CD8-positive, alpha-beta memory T cell (primary cell): ENCODE measurements at regions not wholly inside any gene's neighbourhood (a gene's known extent, or its start where the extent isn't known, plus 50 kb on each side); places are given as distances from the start of the nearest gene placed in this dataset.
A peak's percentile ranks its signal among the peaks of the same experiment; 100 is the strongest.

ENCODE experiments used
- CTCF ChIA-PET: fragments of 350-600 bp; sonication (Branson Sonifier 250); formaldehyde crosslinking; loops from one replicate; lab custom pipeline; 2021; ENCODE audit warnings: antibody characterized with exemption; lab: Charles Lee
- POLR2A ChIA-PET: fragments of 350-600 bp; sonication (Branson Sonifier 250); formaldehyde crosslinking; loops from one replicate; lab custom pipeline; 2021; ENCODE audit warnings: antibody characterized with exemption; lab: Charles Lee
- DNase-seq, 5 donors: peaks; one replicate each; pipeline versions ENCODE4 v3.0.0 to v3.0.0-alpha.2; 2020 to 2022; ENCODE audit warnings: mixed read lengths in 1 of 5
- H3K27ac ChIP-seq: one replicate; pipeline ENCODE4 v1.7.0; 2013; ENCODE audit warnings: low read depth, mild to moderate bottlenecking, low read length, moderate library complexity
- H3K27me3 ChIP-seq: 2 replicates; pipeline ENCODE4 v1.7.0; 2013; ENCODE audit warnings: low read length, mild to moderate bottlenecking; ENCODE audit not compliant: insufficient read depth, poor library complexity, severe bottlenecking
- H3K36me3 ChIP-seq: 2 replicates; pipeline ENCODE4 v1.7.0; 2013; ENCODE audit warnings: mild to moderate bottlenecking, low read length, moderate library complexity; ENCODE audit not compliant: insufficient read depth
- H3K4me1 ChIP-seq: 2 replicates; pipeline ENCODE4 v1.7.0; 2013; ENCODE audit warnings: mild to moderate bottlenecking, low read length, moderate library complexity; ENCODE audit not compliant: insufficient read depth
- H3K4me3 ChIP-seq: 2 replicates; pipeline ENCODE4 v1.7.0; 2013; ENCODE audit warnings: mild to moderate bottlenecking, low read length
- H3K9me3 ChIP-seq: 2 replicates; pipeline ENCODE4 v1.7.0; 2013; ENCODE audit warnings: mild to moderate bottlenecking, low read length
- H3K27ac Mint-ChIP-seq, 8 donors: one replicate each; pipeline ENCODE4 v1.8.0; 2020 to 2021; ENCODE audit warnings: mixed read lengths in 8 of 8, mild to moderate bottlenecking in 6 of 8, inconsistent platforms in 3 of 8, moderate library complexity in 3 of 8
- H3K27me3 Mint-ChIP-seq, 2 donors: one replicate each; pipeline ENCODE4 v1.8.0; 2020 to 2021; ENCODE audit warnings: mixed read lengths in 2 of 2, mild to moderate bottlenecking in 1 of 2, moderate library complexity in 1 of 2
- H3K36me3 Mint-ChIP-seq, 3 donors: one replicate each; pipeline ENCODE4 v1.8.0; 2020 to 2021; ENCODE audit warnings: mixed read lengths in 3 of 3, inconsistent platforms in 1 of 3, mild to moderate bottlenecking in 1 of 3
- H3K4me1 Mint-ChIP-seq, 3 donors: one replicate each; pipeline ENCODE4 v1.8.0; 2020 to 2021; ENCODE audit warnings: mixed read lengths in 3 of 3, inconsistent platforms in 1 of 3, mild to moderate bottlenecking in 1 of 3
- H3K4me3 Mint-ChIP-seq, 7 donors: one replicate each; pipeline ENCODE4 v1.8.0; 2020 to 2021; ENCODE audit warnings: mixed read lengths in 7 of 7, mild to moderate bottlenecking in 6 of 7, moderate library complexity in 4 of 7, inconsistent platforms in 2 of 7
- H3K9me3 Mint-ChIP-seq, 5 donors: one replicate each; pipeline ENCODE4 v1.8.0; 2020 to 2022; ENCODE audit warnings: mixed read lengths in 5 of 5, mild to moderate bottlenecking in 3 of 5, moderate library complexity in 2 of 5, inconsistent platforms in 1 of 5

- H3K27me3 Mint-ChIP-seq, result peaks cover 9 to 33% of the 10 kb centered on the region in 2 donors
- Histone ChIP-seq H3K9me3 (no peaks in the 10 kb centered on the region), H3K4me1 (no peaks in the 10 kb centered on the region), H3K36me3 (no peaks in the 10 kb centered on the region), H3K27ac (no peak overlapping the region), H3K4me3 (no peak overlapping the region), H3K27me3 (no peaks in the 10 kb centered on the region)
- no peak for DNase-seq
- H3K4me1 Mint-ChIP-seq, result peaks cover 6 to 9% (median 7%) of the 10 kb centered on the region in 3 donors
- no peaks in the 10 kb centered on the region for H3K36me3 Mint-ChIP-seq
- CTCF ChIA-PET, result no interaction called here
- H3K4me3 Mint-ChIP-seq, result no peak overlapping the region
- no peak overlapping the region for H3K27ac Mint-ChIP-seq
- no peaks in the 10 kb centered on the region for H3K9me3 Mint-ChIP-seq
- POLR2A ChIA-PET, result no interaction called here
Measured at GRCh38 chr9:555493-555892, 286.0 kb upstream of the DMRT1 start.

DNA sequence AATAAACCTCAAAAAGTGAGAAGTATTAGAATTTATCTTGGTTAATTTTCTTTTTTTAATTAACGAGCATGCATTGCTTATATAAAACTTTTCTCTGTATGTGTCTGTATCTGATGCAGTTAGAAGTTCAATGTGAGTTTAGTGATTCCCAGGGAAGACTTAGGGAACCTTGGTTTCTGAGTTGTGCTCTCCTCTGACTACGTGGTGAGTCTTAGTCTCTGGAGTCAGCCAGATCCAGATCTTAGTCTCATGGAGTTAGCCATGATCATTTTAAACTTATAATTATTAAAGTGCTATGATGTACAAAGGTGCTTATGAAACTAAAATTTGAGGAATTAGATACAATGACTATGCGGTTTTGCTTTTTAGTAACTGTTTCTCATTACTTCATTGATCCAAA lies 285.3 kb upstream of the DMRT1 start:
- H3K27me3 Mint-ChIP-seq, result peaks cover 4 to 29% of the 10 kb centered on the region in 2 donors
- ChIA-PET CTCF (no interaction called here), POLR2A (no interaction called here)
- peaks cover 6 to 9% (median 7%) of the 10 kb centered on the region in 3 donors for H3K4me1 Mint-ChIP-seq
- no peak for DNase-seq
- no peaks in the 10 kb centered on the region for H3K4me1 ChIP-seq
- no peaks in the 10 kb centered on the region for H3K36me3 ChIP-seq
- H3K4me3 Mint-ChIP-seq, result no peak overlapping the region
- H3K4me3 ChIP-seq, result no peak overlapping the region
- H3K9me3 ChIP-seq, result no peaks in the 10 kb centered on the region
- no peaks in the 10 kb centered on the region for H3K9me3 Mint-ChIP-seq
- no peaks in the 10 kb centered on the region for H3K36me3 Mint-ChIP-seq
- H3K27ac Mint-ChIP-seq, result no peak overlapping the region
- H3K27me3 ChIP-seq, result no peaks in the 10 kb centered on the region
- H3K27ac ChIP-seq, result no peak overlapping the region

- H3K4me1 ChIP-seq, result no peaks in the 10 kb centered on the region
- CTCF ChIA-PET, result no interaction called here
- H3K27ac ChIP-seq, result no peak overlapping the region
- Mint-ChIP-seq H3K27ac (peak overlapping the region in 1 of 8 donors; percentile 59), H3K36me3 (no peaks in the 10 kb centered on the region), H3K4me3 (no peak overlapping the region), H3K9me3 (no peaks in the 10 kb centered on the region), H3K4me1 (peaks cover 6 to 9% (median 7%) of the 10 kb centered on the region in 3 donors), H3K27me3 (peaks cover 4 to 29% of the 10 kb centered on the region in 2 donors)
- H3K4me3 ChIP-seq, result no peak overlapping the region
- H3K9me3 ChIP-seq, result no peaks in the 10 kb centered on the region
- POLR2A ChIA-PET, result no interaction called here
- DNase-seq, result no peak
- no peaks in the 10 kb centered on the region for H3K27me3 ChIP-seq
- no peaks in the 10 kb centered on the region for H3K36me3 ChIP-seq
Measured at GRCh38 chr9:556675-557074, 284.8 kb upstream of the DMRT1 start.

DNA sequence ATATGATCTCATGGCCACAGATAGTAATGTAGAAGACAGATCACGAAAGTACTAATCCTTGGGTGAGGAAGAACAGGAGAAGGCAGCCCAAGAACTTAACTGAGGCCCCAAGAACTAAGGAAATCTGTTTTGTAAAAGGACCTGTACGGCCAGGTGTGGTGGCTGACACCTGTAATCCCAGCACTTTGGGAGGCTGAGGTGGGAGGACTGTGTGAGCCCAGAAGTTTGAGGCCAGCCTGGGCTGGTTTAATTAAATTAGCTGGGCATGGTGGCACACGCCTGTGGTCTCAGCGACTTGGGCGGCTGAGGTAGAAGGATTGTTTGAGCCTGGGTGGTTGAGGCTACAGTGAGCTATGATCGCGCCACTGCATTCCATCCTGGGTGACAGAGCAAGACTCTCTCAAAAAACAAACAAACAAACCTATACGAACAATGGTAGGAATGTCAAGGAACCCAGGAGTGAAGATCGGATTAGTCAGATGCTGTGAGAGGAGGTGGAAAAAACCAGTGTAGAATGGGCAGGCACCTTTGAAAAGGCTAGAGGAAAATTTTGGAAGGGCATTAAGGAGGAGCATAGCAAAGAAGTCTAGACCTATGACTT lies 283.8 kb upstream of the DMRT1 start:
- H3K27me3 Mint-ChIP-seq, result peaks cover 4 to 26% of the 10 kb centered on the region in 2 donors
- no peak overlapping the region for H3K4me3 Mint-ChIP-seq
- Histone ChIP-seq H3K27ac (no peak overlapping the region), H3K27me3 (no peaks in the 10 kb centered on the region), H3K4me1 (no peaks in the 10 kb centered on the region), H3K4me3 (no peak overlapping the region), H3K36me3 (no peaks in the 10 kb centered on the region), H3K9me3 (no peaks in the 10 kb centered on the region)
- no peaks in the 10 kb centered on the region for H3K9me3 Mint-ChIP-seq
- ChIA-PET POLR2A (no interaction called here), CTCF (no interaction called here)
- no peak for DNase-seq
- H3K27ac Mint-ChIP-seq, result no peak overlapping the region
- no peaks in the 10 kb centered on the region for H3K36me3 Mint-ChIP-seq
- H3K4me1 Mint-ChIP-seq, result peaks cover 6 to 9% (median 7%) of the 10 kb centered on the region in 3 donors

- Histone ChIP-seq H3K27me3 (no peaks in the 10 kb centered on the region), H3K27ac (no peak overlapping the region), H3K36me3 (no peaks in the 10 kb centered on the region), H3K9me3 (no peaks in the 10 kb centered on the region), H3K4me1 (no peaks in the 10 kb centered on the region), H3K4me3 (no peak overlapping the region)
- Mint-ChIP-seq H3K36me3 (no peaks in the 10 kb centered on the region), H3K9me3 (peaks cover 0 to 3% (median 0%) of the 10 kb centered on the region in 5 donors), H3K27ac (no peak overlapping the region), H3K4me3 (no peak overlapping the region), H3K4me1 (peaks cover 6 to 9% (median 7%) of the 10 kb centered on the region in 3 donors), H3K27me3 (peaks cover 4 to 39% of the 10 kb centered on the region in 2 donors)
- ChIA-PET CTCF (no interaction called here), POLR2A (no interaction called here)
- DNase-seq, result no peak
Measured at GRCh38 chr9:561427-561826, 280.1 kb upstream of the DMRT1 start.

DNA sequence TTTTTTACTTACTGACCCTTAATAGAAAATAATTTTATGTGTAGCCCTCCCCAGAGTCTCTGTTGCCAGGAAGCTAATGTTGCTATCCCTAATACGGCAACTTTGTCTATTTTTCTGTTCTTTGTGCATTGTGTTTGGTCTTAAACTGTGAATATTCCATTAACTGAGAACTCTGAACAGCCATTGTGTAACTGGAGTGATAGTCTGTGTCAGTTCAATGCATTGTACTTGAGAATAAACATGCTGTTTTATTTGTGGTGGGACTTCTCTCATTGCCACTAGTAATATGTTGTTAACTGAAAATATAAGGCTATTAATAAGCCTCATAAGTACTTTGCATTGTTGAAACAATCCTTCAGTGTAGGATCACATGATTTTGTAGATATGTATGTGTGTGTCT lies 278.3 kb upstream of the DMRT1 start:
- Histone ChIP-seq H3K4me3 (no peak overlapping the region), H3K4me1 (no peaks in the 10 kb centered on the region), H3K27me3 (no peaks in the 10 kb centered on the region), H3K36me3 (no peaks in the 10 kb centered on the region), H3K9me3 (no peaks in the 10 kb centered on the region), H3K27ac (no peak overlapping the region)
- Mint-ChIP-seq H3K4me1 (peaks cover 6 to 9% (median 7%) of the 10 kb centered on the region in 3 donors), H3K27me3 (peaks cover 6 to 44% of the 10 kb centered on the region in 2 donors), H3K36me3 (peaks cover 0 to 6% (median 1%) of the 10 kb centered on the region in 3 donors), H3K27ac (no peak overlapping the region), H3K9me3 (peaks cover 0 to 6% (median 0%) of the 10 kb centered on the region in 5 donors), H3K4me3 (no peak overlapping the region)
- CTCF ChIA-PET, result no interaction called here
- POLR2A ChIA-PET, result no interaction called here
- DNase-seq, result no peak

DNA sequence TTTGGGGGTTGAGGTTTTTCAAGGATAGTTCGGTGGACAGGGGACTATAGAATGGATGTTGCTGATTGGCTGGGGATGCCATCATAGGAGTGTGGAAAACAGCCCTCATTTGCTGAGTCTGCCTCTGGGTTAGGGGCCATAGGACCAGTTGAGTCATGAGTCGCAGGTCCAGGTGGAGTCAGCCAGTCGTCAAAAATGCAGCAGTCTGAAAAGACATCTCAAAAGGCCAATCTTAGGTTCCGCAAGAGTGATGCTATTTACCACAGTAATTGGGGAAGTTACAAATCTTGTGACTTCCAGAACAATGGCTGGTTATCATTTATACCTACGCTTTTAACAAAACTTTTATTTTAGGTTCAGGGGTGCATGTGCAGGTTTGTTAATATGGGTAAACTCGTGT lies 276.0 kb upstream of the DMRT1 start:
- POLR2A ChIA-PET, result no interaction called here
- Mint-ChIP-seq H3K4me1 (no peaks in the 10 kb centered on the region), H3K27me3 (peaks cover 2 to 44% of the 10 kb centered on the region in 2 donors), H3K9me3 (peaks cover 0 to 6% (median 0%) of the 10 kb centered on the region in 5 donors), H3K4me3 (peak overlapping the region in 1 of 7 donors; percentile 18), H3K36me3 (peaks cover 0 to 6% (median 1%) of the 10 kb centered on the region in 3 donors), H3K27ac (peak overlapping the region in 1 of 8 donors; percentile 6)
- Histone ChIP-seq H3K4me3 (no peak overlapping the region), H3K9me3 (no peaks in the 10 kb centered on the region), H3K27me3 (no peaks in the 10 kb centered on the region), H3K27ac (no peak overlapping the region), H3K36me3 (no peaks in the 10 kb centered on the region), H3K4me1 (no peaks in the 10 kb centered on the region)
- CTCF ChIA-PET, result no interaction called here
- no peak for DNase-seq

DNA sequence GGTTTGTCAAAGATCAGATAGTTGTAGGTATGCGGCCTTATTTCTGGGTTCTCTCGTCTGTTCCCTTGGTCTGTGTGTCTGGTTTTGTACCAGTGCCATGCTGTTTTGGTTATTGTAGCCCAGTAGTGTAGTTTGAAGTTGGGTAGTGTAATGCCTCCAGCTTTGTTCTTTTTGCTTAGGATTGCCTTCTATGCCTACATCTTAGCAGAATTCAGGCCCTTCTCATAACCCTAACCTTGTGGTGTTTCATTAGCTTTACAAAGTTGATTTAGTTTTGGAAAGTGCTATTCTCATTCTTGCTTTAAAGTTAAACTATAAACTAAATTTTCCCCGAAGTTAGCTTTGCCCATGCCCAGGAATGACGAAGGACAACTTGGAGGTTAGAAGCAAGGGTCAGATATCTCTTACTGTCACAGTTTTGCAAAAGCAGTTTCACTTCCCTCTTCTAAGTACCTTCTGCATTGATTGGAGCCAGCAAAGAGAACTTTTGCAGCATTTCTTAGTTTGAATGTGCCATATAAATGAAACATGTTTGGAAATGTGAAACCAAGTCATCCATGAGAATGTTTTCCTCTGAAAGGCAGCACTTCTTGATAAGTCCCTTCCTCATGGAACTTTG lies 274.3 kb upstream of the DMRT1 start:
- POLR2A ChIA-PET, result no interaction called here
- no peaks in the 10 kb centered on the region for H3K36me3 ChIP-seq
- no peak for DNase-seq
- Mint-ChIP-seq H3K9me3 (peaks cover 0 to 6% (median 0%) of the 10 kb centered on the region in 5 donors), H3K36me3 (peaks cover 0 to 6% (median 1%) of the 10 kb centered on the region in 3 donors), H3K27me3 (peaks cover 2 to 47% of the 10 kb centered on the region in 2 donors), H3K4me3 (no peak overlapping the region), H3K4me1 (no peaks in the 10 kb centered on the region), H3K27ac (no peak overlapping the region)
- CTCF ChIA-PET, result no interaction called here
- no peaks in the 10 kb centered on the region for H3K27me3 ChIP-seq
- H3K4me3 ChIP-seq, result no peak overlapping the region
- H3K27ac ChIP-seq, result no peak overlapping the region
- H3K9me3 ChIP-seq, result no peaks in the 10 kb centered on the region
- no peaks in the 10 kb centered on the region for H3K4me1 ChIP-seq
